ENCODE measurements at regions not wholly inside any gene's neighbourhood (a gene's known extent, or its start where the extent isn't known, plus 50 kb on each side); places are given as distances from the start of the nearest gene placed in this dataset.
"Not testable (repeated sequence)": the region's sequence is repeated elsewhere in the genome, so short reads cannot be mapped to it uniquely, and the experiment has no call there.

DNA sequence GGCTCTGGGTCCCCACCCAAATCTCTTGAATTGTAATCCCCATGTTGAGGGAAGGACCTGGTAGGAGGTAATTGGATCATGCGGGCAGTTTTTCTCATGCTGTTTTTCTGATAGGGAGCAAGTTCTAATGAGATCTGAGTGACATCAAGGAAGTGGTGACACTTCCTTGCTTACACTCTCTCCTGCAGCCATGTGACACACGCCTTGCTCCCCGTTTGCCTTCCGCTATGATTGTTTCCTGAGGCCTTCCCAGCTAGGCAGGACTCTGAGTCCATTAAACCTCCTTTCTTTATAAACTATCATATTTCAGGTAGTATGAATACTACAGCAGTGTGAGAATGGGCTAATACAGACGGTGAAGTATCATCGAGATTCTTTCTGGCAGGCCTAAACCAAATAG lies 1040.4 kb upstream of the MIR17HG start:
- DNase-seq = no peak

DNA sequence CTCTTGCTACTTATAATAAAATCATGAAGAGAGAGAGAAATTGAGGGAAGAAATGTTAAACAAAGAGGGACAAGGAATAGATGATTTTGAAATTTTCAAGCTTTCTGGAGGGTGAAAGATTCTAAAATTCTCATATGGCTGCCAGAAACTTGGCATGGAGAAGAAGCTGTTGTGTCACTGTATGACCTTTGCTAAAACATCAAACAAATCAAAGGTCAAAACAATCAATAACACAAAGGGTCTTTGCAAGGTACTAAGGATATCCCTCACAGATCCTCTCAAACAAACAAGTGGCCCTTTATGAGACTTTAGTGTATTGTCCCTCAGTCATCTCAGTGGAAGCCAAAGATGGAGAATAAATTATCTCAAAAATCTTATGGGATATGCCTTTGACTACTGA lies 1039.2 kb upstream of the MIR17HG start:
- no peak for DNase-seq

DNA sequence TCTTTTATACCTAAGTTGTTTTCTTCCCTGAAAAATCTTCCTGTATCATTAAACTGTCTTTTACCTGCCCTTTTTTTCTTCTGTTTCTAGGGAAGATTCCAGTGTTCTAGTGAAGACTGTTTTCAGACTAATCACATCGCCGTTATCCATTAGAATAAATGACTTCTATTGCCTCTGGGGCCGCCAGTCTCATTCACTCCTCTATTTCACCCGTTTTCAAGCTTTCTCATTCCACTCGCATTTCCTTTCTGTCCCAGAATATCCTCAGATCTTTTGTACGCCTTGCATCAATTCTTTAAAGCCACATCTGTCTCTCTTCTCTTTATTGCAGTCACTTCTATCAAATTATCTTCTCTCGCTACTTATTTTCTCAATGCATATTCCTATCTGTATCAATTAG lies 1035.6 kb upstream of the MIR17HG start:
- DNase-seq = no peak

DNA sequence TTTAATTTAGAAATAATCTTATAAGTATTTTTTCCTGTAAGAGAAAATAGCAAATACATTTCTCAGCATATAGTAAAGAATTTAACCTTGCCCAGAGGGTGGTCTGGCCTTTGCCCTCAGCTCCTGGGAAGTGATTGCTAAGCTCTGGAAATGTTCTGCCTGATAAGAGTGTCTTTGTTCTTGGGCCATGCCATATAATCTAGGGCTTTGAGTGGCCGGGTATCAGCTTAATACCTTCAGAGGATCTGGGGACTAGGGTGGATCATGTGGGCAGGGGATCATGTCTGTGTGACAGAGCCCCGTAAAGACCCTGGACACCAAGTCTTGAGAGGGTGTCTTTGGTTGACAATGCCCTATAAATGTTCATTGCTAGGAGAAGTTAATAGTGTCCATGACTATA lies 1032.4 kb upstream of the MIR17HG start:
- no peak for DNase-seq

DNA sequence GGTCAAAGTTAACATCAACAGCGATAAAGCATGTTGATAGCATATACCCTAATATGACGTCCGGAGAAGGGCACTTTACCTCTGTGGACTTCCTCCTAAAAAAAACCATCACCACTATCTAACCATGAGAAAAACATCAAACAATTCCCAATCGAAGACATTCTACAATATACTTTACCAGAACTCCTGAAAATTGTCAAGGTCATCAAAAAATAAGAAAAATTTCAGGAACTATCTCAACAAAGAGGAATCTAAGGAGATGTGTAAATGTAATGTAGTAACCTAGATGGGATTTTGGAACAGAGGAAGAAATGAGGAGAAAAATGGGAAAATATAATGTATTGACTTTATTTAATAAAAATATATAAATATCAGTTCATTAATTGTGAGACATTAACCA lies 1026.8 kb upstream of the MIR17HG start:
- DNase-seq = no peak

GRCh38 chr13:90321281-90321931 lies 1026.1 kb upstream of the MIR17HG start:
- no peak for DNase-seq

- DNase-seq = no peak
These were observed 1017.8 kb upstream of the MIR17HG start for GRCh38 chr13:90329641-90330040.

GRCh38 chr13:90331974-90332373 lies 1015.5 kb upstream of the MIR17HG start:
- DNase-seq = no peak

GRCh38 chr13:90336507-90336906 lies 1011.0 kb upstream of the MIR17HG start:
- DNase-seq = no peak

GRCh38 chr13:90341348-90341747 lies 1006.1 kb upstream of the MIR17HG start:
- not testable (repeated sequence) for DNase-seq

DNA sequence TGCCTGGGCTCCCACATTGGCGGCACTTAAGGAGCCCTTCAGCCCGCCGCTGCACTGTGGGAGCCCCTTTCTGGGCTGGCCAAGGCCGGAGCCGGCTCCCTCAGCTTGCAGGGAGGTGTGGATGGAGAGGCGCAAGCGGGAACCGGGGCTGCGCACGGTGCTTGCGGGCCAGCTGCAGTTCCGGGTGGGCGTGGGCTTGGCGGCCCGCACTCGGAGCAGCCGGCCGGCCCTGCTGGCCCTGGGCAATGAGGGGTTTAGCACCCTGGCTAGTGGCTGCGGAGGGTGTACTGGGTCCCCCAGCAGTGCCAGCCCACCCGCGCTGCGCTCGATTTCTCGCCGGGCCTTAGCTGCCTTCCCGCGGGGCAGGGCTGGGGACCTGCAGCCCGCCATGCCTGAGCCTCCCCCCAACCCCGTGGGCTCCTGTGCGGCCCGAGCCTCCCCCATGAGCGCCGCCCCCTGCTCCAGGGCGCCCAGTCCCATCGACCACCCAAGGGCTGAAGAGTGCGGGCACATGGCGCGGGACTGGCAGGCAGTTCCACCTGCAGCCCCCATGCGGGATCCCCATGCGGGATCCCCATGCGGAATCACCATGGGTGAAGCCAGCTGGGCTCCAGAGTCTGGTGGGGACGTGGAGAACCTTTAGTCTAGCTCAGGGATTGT lies 998.9 kb upstream of the MIR17HG start:
- not testable (repeated sequence) for DNase-seq

- DNase-seq = no peak
These were observed 994.7 kb upstream of the MIR17HG start for GRCh38 chr13:90352763-90353162.

DNA sequence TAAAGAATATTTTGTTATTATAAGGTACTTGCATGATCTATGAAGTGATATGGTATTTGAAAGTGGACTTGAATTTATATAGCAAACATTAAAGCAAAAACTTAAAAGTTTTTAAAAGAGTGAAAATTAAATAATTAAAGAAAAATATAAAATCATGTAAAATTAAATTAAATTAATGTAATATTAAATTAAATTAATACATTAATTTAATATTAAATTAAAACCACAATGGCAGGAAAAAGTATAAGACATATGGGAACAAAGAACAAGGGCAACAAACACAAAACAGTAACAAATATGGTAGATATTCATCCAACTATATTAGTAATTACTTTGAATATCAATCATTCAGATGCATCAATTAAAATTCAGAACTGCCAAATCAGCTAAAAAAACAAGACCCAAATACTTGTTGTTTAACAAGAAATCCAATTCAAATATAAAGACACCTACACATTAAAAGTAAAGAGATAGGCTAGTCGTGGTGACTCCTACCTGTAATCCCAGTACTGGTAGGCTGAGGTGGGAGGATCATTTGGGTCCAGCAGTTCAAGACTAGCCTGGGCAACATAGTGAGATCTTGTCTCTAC lies 992.2 kb upstream of the MIR17HG start:
- no peak for DNase-seq

DNA sequence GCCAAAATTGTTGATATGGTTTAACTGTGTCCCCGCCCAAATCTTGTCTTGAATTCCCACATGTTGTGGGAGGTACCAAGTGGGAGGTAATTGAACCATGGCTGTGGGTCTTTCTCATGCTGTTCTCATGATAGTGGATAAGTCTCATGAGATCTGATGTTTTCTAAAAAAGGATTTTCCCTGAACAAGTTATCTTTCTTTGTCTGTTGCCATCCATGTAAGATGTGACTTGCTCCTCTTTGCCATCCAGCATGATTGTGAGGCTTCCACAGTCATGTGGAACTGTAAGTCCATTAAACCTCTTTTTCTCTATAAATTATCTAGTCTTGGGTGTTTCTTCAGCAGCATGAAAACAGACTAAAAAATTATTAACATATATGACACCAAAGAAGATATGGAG lies 986.7 kb upstream of the MIR17HG start:
- no peak for DNase-seq

DNA sequence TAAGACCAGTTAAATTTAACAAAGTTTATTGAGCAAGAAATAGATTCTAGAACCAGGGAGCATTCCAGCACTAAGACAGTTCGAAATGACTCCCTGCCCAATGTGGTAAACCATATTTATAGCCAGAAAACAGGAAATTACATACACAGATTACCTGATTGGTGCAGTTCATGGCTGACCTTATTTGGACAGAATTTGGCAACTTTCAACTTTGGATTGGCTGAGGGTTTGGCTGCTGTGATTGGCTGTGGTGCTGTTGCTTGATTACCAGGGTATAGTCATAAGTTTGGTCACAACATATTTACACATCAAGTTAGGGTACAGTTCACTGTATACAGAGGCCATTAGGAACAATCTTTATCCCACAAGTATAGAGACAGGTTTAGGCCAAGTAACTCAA lies 984.8 kb upstream of the MIR17HG start:
- no peak for DNase-seq

DNA sequence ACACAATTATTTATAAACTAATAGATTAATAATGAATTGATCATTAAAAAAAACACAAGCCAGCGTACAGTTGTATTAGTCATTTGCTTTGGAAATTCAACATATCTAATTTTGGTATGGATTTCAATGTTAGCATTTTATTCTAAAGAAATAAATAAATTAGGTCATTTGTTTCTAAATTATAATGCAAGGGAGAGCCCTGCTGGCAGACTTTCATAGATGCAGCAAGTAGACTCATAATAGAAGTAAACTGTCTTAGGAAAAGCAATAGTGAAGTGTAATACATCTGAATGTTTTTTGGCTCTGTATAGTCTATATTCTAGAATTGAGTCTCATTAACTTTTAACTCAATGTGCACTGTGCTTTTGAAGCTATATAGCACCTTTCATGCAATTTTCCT lies 982.4 kb upstream of the MIR17HG start:
- no peak for DNase-seq

- DNase-seq = no peak
These were observed 973.3 kb upstream of the MIR17HG start for GRCh38 chr13:90374168-90374567.

DNA sequence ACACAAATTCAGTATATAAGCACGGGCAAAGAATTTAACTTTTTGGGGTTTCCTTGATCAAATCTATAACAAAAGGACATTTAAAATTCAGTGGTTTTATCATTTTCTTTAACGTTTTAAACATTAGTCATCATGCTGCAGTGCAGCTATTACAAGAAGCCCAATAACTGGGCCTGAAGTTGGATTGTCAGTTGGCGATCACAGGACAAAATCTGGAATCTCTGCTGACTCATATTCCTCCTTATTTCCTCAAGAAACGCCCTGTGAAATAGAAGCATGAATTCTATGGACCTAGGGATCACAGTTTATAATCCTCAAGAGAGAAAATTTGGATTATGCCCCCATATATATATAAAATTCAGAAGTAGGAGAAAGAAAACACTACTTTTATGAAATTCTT lies 971.6 kb upstream of the MIR17HG start:
- DNase-seq = no peak

DNA sequence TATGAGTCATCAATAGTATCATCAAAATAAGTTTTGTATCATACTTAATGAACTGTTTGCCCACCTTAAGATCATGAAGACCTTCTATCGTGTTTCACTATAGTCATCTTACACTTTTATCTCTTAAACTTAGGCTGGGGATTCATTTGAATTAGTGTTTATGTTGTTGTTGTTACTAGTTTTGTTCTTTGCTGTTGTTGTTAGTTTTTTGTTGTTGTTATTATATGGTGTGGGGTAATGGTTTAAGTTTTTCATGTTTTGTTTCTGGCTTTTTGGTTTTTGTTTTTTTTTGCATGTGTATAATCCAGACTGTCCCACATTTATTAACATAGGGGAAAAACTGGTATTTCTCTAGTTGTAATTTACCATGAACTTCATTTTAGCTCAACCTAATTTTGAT lies 965.1 kb upstream of the MIR17HG start:
- DNase-seq = no peak

- DNase-seq = no peak
These were observed 961.6 kb upstream of the MIR17HG start for GRCh38 chr13:90385781-90386489.

DNA sequence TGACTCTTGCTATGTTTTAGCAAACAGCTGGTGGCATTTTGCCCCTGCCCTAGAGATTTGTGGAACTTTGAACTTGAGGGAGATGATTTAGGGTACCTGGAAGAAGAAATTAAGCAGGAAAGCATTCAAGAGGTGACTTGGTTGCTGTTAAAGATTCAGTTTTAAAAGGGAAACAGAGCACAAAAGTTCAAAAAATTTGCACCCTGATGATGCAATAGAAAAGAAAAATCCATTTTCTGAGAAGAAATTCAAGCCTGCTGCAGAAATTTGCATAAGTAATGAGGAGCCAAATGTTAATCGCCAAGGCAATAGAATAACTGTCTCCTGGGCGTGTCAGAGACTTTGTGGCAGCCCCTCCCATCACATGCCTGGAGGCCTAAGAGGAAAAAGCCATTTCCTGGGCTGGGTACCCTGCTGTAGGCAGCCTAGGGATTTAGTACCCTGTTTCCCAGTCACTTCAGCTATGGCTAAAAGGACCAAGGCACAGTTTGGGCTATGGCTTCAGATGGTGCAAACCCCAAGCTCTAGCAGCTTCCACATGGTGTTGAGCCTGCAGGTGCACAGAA lies 958.5 kb upstream of the MIR17HG start:
- no peak for DNase-seq

DNA sequence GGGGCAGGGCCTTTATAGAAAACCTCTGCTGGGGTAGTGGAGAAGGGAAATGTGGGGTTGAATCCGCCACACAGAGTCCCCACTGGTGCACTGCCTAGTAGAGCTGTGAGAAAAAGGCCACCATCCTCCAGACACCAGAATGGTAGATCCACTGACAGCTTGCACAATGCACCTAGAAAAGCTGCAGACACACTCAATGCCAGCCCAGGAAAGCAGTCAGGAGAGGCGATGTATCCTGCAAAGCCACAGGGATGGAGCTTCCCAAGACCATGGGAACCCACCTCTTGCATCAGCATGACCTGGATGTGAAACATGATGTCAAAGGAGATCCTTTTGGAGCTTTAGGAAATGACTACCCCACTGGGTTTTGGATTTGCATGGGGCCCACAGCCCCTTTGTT lies 958.0 kb upstream of the MIR17HG start:
- DNase-seq = no peak

DNA sequence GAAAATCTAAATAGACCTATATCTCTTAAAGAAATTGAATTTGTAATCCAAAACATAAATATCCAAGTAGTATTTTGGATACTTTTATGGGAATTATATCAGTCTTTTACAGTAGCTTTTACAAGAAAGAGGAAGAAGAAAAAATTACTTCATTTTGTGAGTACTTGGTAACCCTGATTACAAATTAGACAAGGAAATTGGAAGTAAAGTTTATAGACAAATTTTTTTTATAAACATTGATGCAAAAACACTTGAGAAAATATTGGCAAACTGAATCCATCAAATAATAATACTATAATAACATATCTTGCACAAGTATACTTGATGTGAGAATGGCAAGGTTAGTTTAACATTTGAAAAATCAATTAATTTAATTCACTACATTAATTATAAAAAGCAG lies 954.1 kb upstream of the MIR17HG start:
- no peak for DNase-seq

GRCh38 chr13:90395348-90395747 lies 952.1 kb upstream of the MIR17HG start:
- no peak for DNase-seq

Data from GDM1 (cell line).